ENCODE measurements at regions not wholly inside any gene's neighbourhood (a gene's known extent, or its start where the extent isn't known, plus 50 kb on each side); places are given as distances from the start of the nearest gene placed in this dataset.

DNA sequence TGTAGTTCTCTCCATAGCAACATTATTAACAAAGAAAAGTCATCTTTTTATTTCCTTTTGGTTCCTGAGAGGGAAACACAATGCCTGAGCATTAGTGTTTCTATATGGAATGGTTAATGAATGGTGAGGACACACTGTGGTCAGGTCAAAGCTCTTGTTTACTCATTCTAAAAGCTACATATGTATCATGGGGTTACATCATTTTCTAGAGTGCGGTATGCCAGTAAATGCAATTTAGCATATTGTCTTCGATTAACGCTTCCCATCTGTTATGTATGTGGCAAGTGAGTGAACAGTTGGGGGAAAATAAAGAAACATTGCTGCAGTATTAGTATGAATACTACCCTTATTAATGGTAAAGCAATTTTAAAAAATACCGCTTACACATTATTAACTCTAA lies 1152.2 kb upstream of the SPRY2 start:
- in situ Hi-C loops (cut with MboI; ENCODE audit: low sequenced_read_pairs): no loop called here

GRCh38 chr13:81492449-81492848 lies 1151.5 kb upstream of the SPRY2 start:
- in situ Hi-C loops (cut with MboI; ENCODE audit: low sequenced_read_pairs): no loop called here

GRCh38 chr13:81488021-81488420 lies 1147.1 kb upstream of the SPRY2 start:
- in situ Hi-C loops (cut with MboI; ENCODE audit: low sequenced_read_pairs): no loop called here

- in situ Hi-C loops (cut with MboI; ENCODE audit: low sequenced_read_pairs): no loop called here
Observed at GRCh38 chr13:81487151-81487550, 1146.2 kb upstream of the SPRY2 start.

GRCh38 chr13:81480634-81481033 lies 1139.7 kb upstream of the SPRY2 start:
- in situ Hi-C loops (cut with MboI; ENCODE audit: low sequenced_read_pairs): no loop called here

- in situ Hi-C loops (cut with MboI; ENCODE audit: low sequenced_read_pairs): no loop called here
Observed at GRCh38 chr13:81473366-81473899, 1132.5 kb upstream of the SPRY2 start.

DNA sequence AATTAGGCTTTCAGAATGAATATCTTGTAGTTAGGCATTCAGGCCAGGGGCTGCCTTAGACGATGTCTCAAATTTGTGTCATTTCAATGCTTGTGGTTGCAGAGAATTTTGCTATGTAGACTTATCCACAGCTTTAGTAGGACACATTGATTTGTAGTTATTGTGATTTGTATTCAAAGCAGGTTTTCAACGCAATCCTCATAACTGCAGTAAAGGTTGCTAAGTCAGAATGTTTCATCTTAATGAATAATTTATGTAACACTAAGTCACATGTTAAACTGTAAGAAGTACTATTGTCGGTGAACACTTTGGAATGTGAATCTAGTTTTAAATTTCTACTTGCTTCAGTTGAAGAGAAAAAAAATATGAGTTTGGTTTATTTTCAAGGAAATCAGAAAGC lies 1117.2 kb upstream of the SPRY2 start:
- in situ Hi-C loops (cut with MboI; ENCODE audit: low sequenced_read_pairs): no loop called here

DNA sequence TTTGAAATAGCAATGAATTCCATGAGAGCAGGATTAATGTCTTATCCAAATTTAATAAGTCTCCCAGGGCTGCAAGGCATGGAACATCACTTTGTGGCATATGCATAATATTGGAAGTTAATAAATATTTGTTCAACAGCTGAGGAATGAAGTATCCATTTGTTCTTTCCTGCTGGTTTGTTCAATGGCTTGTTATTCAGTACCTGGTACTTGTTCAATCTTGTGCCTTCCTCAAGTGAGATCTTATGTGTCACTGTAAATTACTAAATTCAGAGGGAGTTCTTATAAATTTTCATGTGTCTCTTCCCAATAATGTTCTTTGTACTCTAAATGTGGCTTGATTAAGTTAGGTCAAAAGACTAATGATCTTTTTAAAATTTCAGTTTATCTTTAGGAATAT lies 1105.5 kb upstream of the SPRY2 start:
- in situ Hi-C loops (cut with MboI; ENCODE audit: low sequenced_read_pairs): no loop called here

DNA sequence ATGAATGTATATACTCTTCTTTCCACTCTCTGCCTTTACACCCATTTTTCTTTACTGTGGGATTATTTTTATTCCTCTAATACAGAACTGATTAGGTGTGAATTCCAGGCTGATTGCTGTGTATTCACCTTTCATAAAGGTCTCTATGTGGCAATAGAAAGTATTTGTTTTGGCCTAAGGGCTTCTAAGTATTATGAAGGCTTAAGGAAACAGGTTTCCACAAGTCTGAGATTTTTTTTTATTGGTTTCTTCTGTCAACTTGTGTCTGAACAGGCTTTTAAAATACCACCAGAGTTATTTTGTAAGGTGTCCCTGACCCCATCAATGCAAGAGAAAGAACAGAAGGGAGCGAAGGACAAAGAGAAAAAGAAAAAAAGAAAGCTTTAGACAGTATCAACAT lies 1102.0 kb upstream of the SPRY2 start:
- in situ Hi-C loops (cut with MboI; ENCODE audit: low sequenced_read_pairs): no loop called here

DNA sequence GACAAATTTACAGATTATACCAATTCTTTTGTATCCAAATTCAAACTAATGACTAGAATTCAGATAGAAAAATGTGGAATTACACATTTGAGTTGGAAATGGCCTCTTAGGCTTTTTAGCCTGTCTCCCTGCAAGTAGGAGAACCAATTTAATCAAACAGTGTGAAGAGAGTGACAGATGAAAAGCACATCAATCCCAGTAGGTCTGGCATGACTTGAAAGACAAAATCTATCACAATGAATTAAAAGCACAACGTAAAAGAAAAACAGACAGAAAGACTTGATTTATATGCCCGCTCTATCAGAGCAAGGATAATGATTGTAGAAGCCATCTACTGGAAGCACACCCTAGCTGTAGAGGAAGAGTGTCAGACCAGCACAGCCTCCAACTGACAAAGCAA lies 1084.4 kb upstream of the SPRY2 start:
- in situ Hi-C loops (cut with MboI; ENCODE audit: low sequenced_read_pairs): no loop called here

- in situ Hi-C loops (cut with MboI; ENCODE audit: low sequenced_read_pairs): no loop called here
Observed at GRCh38 chr13:81409284-81409683, 1068.4 kb upstream of the SPRY2 start.

GRCh38 chr13:81408647-81409046 lies 1067.7 kb upstream of the SPRY2 start:
- in situ Hi-C loops (cut with MboI; ENCODE audit: low sequenced_read_pairs): no loop called here

DNA sequence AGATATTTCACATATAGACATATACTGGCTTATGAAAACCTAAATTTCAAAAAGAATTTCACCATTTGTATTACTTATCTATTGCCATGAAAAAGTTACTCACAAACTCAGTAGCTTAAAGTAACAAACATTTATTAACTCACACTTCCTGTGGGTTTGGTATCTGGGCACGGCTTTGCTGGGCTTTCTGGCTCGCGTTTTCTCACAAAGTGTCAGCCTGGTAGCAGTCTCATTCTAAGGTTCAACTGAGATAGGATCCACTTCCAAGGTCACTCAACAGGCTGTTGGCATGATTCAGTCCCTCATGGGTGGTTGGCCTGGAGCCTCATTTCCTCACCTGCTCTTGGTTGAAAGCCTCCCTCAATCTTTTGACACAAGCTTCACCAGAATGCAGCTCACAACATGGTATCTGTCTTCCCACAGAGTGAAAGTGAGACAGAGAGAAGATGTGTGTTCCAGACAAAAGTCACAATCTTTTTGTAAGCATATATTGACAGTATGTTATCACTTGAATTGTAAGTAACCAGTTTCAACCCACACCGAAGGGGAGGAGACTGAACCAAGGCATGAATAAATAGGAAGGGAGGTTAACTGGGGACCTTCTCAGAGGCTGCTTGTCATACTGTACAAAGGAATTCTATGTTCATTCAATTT lies 1065.8 kb upstream of the SPRY2 start:
- in situ Hi-C loops (cut with MboI; ENCODE audit: low sequenced_read_pairs): no loop called here

GRCh38 chr13:81406022-81406421 lies 1065.1 kb upstream of the SPRY2 start:
- in situ Hi-C loops (cut with MboI; ENCODE audit: low sequenced_read_pairs): no loop called here

DNA sequence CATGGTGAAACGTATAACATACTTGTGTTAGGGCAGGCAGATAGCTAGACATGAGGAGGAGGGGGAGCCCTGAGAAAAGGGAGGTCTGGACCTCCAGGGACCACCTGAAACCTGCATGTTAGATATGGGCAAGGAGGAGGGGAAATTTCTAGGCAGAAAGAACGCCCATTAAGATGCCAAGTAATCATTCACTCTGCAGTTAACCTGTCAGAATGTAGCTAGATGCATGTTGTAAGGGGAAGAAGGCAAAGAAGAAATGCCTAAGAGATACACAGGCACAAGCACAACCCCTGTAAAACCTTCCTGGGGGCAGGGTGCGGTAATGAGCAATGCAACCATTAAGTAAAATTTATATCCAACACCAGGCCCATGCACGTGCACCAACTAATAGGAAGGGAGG lies 1055.3 kb upstream of the SPRY2 start:
- in situ Hi-C loops (cut with MboI; ENCODE audit: low sequenced_read_pairs): no loop called here

DNA sequence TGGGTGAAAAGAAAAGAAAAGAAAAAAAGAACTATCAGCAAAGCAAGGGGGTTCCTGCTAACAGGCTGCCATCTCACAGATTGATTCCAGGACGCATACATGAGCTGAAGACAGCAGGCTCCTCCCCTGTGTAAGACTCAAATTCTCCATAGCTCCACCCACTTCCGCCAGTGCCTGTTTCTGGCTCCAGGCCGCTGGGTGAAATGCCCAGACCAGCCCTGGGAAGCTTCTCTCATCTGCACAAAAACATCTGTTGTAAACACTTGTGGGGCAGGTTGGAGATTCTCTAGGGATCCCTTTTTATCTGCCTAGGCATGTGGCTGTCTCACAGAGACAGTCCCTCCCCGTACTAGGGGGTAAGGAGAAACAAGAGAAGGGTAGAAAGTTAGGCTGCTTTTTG lies 1054.4 kb upstream of the SPRY2 start:
- in situ Hi-C loops (cut with MboI; ENCODE audit: low sequenced_read_pairs): no loop called here

GRCh38 chr13:81394640-81395039 lies 1053.7 kb upstream of the SPRY2 start:
- in situ Hi-C loops (cut with MboI; ENCODE audit: low sequenced_read_pairs): no loop called here

GRCh38 chr13:81393721-81394120 lies 1052.8 kb upstream of the SPRY2 start:
- in situ Hi-C loops (cut with MboI; ENCODE audit: low sequenced_read_pairs): no loop called here

DNA sequence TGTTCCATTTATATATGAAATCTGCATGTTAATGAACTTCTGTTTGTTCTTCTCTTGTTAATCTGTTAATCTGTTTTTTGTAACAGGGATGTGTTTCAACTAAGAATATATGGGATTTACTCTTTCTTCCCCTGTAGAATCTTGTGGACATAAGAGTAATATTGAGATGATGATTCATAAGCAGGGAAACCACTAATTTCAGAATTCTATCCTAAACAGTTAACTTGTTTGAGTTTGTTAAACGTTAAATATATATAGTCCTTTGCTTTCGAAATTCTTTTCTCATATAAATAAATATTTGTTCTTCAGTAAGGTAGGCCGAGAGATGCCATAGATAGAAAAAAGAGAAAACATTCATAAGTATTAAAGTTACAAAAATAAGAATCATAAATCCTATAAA lies 1052.2 kb upstream of the SPRY2 start:
- in situ Hi-C loops (cut with MboI; ENCODE audit: low sequenced_read_pairs): no loop called here

DNA sequence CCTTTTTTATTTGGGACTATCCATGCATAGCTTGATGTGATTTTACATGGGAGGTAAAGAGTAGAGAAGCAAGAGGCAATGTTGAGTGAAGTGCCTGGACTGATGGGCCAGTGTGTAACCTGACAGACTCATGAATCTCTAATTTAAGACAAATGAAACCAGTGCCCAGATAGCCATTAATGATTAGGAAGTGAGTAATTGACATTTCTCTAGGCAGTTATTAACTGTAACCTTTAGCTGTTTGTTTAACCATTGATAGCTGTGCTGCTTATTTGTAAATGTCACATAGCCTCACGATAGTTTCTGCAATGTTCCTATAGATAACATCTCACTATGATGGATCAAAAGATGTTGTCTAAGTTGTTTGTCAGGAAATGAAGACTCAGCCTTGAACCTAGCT lies 1047.5 kb upstream of the SPRY2 start:
- in situ Hi-C loops (cut with MboI; ENCODE audit: low sequenced_read_pairs): no loop called here

DNA sequence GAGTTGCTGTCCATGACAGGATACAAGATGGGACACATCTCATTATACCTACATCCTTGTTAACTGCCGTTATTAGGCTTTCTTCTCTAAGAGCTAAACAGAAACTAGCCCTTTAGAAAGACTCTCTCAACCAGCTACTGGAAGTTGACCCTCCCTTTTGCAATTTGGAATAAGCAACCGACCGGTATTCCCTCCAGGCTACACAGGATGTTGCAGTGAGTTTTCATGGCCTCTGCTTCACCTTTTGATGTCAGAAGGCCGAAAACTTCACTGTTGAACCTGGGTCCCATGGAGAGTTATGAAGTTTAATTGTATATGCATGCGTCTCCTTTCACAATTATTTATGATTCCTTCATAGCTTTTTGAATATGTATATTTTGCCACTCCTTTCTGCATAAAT lies 1042.5 kb upstream of the SPRY2 start:
- in situ Hi-C loops (cut with MboI; ENCODE audit: low sequenced_read_pairs): no loop called here

- in situ Hi-C loops (cut with MboI; ENCODE audit: low sequenced_read_pairs): no loop called here
Observed at GRCh38 chr13:81382246-81382645, 1041.3 kb upstream of the SPRY2 start.

- in situ Hi-C loops (cut with MboI; ENCODE audit: low sequenced_read_pairs): no loop called here
Observed at GRCh38 chr13:81381560-81381959, 1040.6 kb upstream of the SPRY2 start.

All from HL-60/S4 treated with phorbol 12-myristate 13-acetate at 8.2 ng/mL for 4 days and 3 days (cell line).